KMS-11 (cell line): ENCODE measurements at regions not wholly inside any gene's neighbourhood (a gene's known extent, or its start where the extent isn't known, plus 50 kb on each side); places are given as distances from the start of the nearest gene placed in this dataset.

Experiments
- H2AFZ ChIP-seq: fragments of 200-600 bp; sonication (generic); 2 replicates; pipeline ENCODE4 v1.6.1; 2016; ENCODE audit warnings: antibody characterized with exemption, mixed run types, low read depth
- H3K27ac ChIP-seq: fragments of 200-600 bp; sonication (generic); 2 replicates; pipeline ENCODE4 v1.6.1; 2016; ENCODE audit warnings: mild to moderate bottlenecking, mixed run types
- H3K27me3 ChIP-seq: fragments of 200-600 bp; sonication (generic); 2 replicates; pipeline ENCODE4 v1.6.1; 2017; ENCODE audit warnings: mild to moderate bottlenecking, low read depth, mixed run types, moderate library complexity; ENCODE audit not compliant: insufficient read depth
- H3K36me3 ChIP-seq: fragments of 200-600 bp; sonication (generic); 2 replicates; pipeline ENCODE4 v1.6.1; 2017; ENCODE audit warnings: mild to moderate bottlenecking, mixed run types; ENCODE audit not compliant: insufficient read depth
- H3K4me1 ChIP-seq: fragments of 200-600 bp; sonication (generic); 2 replicates; pipeline ENCODE4 v1.6.1; 2016; ENCODE audit warnings: mild to moderate bottlenecking, low read depth, mixed run types; ENCODE audit not compliant: poor library complexity, severe bottlenecking
- H3K4me2 ChIP-seq: fragments of 200-600 bp; sonication (generic); 2 replicates; pipeline ENCODE4 v1.7.0; 2016; ENCODE audit warnings: mild to moderate bottlenecking, mixed run types
- H3K4me3 ChIP-seq: fragments of 200-600 bp; sonication (generic); IDR thresholded peaks from 2 replicates; pipeline ENCODE4 v1.6.1; 2017; ENCODE audit warnings: low read depth, low read length, mixed read lengths; ENCODE audit not compliant: insufficient read depth
- H3K79me2 ChIP-seq: fragments of 200-600 bp; sonication (generic); 2 replicates; pipeline ENCODE4 v1.6.1; 2016; ENCODE audit warnings: low read depth, mixed run types; ENCODE audit not compliant: insufficient read depth
- H3K9ac ChIP-seq: fragments of 200-600 bp; sonication (generic); 2 replicates; pipeline ENCODE4 v1.6.1; 2016; ENCODE audit warnings: mild to moderate bottlenecking, mixed run types
- H4K20me1 ChIP-seq: fragments of 200-600 bp; sonication (generic); 2 replicates; pipeline ENCODE4 v1.6.1; 2016; ENCODE audit warnings: mild to moderate bottlenecking, mixed run types; ENCODE audit not compliant: insufficient read depth
- CTCF ChIP-seq: fragments of 200-600 bp; sonication (generic); conservative IDR thresholded peaks from 2 replicates; pipeline ENCODE4 v1.6.1; 2017; ENCODE audit warnings: low read depth, mild to moderate bottlenecking, antibody characterized with exemption, low read length, moderate library complexity, mixed read lengths

GRCh38 chr14:76583805-76584204, 177.5 kb upstream of the VASH1 start:
- Histone ChIP-seq H3K4me1 (no peaks in the 10 kb centered on the region), H3K9ac (no peak overlapping the region), H4K20me1 (no peaks in the 10 kb centered on the region), H3K4me3 (no peak overlapping the region), H3K27ac (no peak overlapping the region), H2AFZ (no peak overlapping the region), H3K4me2 (no peak overlapping the region), H3K79me2 (no peaks in the 10 kb centered on the region), H3K36me3 (no peaks in the 10 kb centered on the region), H3K27me3 (no peaks in the 10 kb centered on the region)
- TF ChIP-seq CTCF: no peak

- no peak for TF ChIP-seq CTCF
- H3K9ac ChIP-seq: no peak overlapping the region
- no peak overlapping the region for H3K4me3 ChIP-seq
These were observed 177.0 kb upstream of the VASH1 start for GRCh38 chr14:76584271-76584702.

GRCh38 chr14:76585616-76586015, 175.7 kb upstream of the VASH1 start:
- TF ChIP-seq CTCF: no peak
- no peaks in the 10 kb centered on the region for H3K27me3 ChIP-seq
- H3K27ac ChIP-seq: no peak overlapping the region
- H3K9ac ChIP-seq: no peak overlapping the region
- no peak overlapping the region for H2AFZ ChIP-seq
- no peak overlapping the region for H3K4me2 ChIP-seq
- H4K20me1 ChIP-seq: no peaks in the 10 kb centered on the region
- H3K79me2 ChIP-seq: no peaks in the 10 kb centered on the region
- H3K36me3 ChIP-seq: no peaks in the 10 kb centered on the region
- no peaks in the 10 kb centered on the region for H3K4me1 ChIP-seq
- no peak overlapping the region for H3K4me3 ChIP-seq

More at GRCh38 chr14:76584271-76584702, 177.0 kb upstream of the VASH1 start:
- Histone ChIP-seq H3K27ac (no peak overlapping the region), H3K4me2 (no peak overlapping the region), H2AFZ (no peak overlapping the region), H3K27me3 (no peaks in the 10 kb centered on the region), H3K36me3 (no peaks in the 10 kb centered on the region), H3K4me1 (no peaks in the 10 kb centered on the region), H4K20me1 (no peaks in the 10 kb centered on the region), H3K79me2 (no peaks in the 10 kb centered on the region)

GRCh38 chr14:76589246-76589645, 172.0 kb upstream of the VASH1 start:
- no peak overlapping the region for H3K4me3 ChIP-seq
- no peak overlapping the region for H3K9ac ChIP-seq
- no peak overlapping the region for H3K4me2 ChIP-seq
- H3K27ac ChIP-seq: no peak overlapping the region
- H3K79me2 ChIP-seq: no peaks in the 10 kb centered on the region
- no peaks in the 10 kb centered on the region for H3K27me3 ChIP-seq
- H3K4me1 ChIP-seq: no peaks in the 10 kb centered on the region
- no peaks in the 10 kb centered on the region for H3K36me3 ChIP-seq
- TF ChIP-seq CTCF: no peak
- no peaks in the 10 kb centered on the region for H4K20me1 ChIP-seq
- no peak overlapping the region for H2AFZ ChIP-seq
